ENCODE measurements at regions not wholly inside any gene's neighbourhood (a gene's known extent, or its start where the extent isn't known, plus 50 kb on each side); places are given as distances from the start of the nearest gene placed in this dataset.

DNA sequence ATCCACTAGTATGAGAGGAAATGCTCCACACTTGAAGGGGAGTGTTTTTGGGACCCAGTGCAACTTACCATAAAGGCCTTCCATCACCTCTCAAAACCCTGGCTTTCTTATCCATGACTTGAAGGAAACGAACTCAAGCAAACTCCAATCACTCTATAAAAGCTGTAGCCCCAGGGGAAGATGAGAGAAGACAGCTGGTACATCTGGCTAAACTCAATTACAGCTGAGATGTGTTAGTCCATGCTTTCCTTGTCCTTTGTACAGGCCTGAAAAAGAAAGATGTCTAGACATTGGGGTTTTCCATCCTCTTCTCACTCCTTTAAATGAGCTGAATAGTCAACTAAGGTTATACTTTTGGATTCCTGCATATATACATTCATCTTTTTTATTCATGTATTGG is 89.5 kb upstream of the ANKRD30A start:
- TF ChIP-seq YY1 (IDR thresholded peaks at IDR 0.05; ENCODE audit: low read depth) (no peak), RAD21 (IDR thresholded peaks at IDR 0.05; ENCODE audit: low read depth) (no peak), REST (IDR thresholded peaks at IDR 0.05; ENCODE audit: low read depth) (no peak), NFIC (IDR thresholded peaks at IDR 0.05) (no peak), ZBTB7A (IDR thresholded peaks at IDR 0.05; ENCODE audit: low read depth) (no peak), FOXM1 (IDR thresholded peaks at IDR 0.05; ENCODE audit: borderline replicate concordance, low read depth) (no peak), CREB1 (IDR thresholded peaks at IDR 0.05; ENCODE audit: low read depth) (no peak), TCF12 (IDR thresholded peaks at IDR 0.05; ENCODE audit: low read depth) (no peak), EP300 (IDR thresholded peaks at IDR 0.05; ENCODE audit: borderline replicate concordance) (no peak), TAF1 (IDR thresholded peaks at IDR 0.05; ENCODE audit: low read depth) (no peak), CEBPB (IDR thresholded peaks at IDR 0.05) (no peak)
- TF ChIP-seq, protein P1, sequence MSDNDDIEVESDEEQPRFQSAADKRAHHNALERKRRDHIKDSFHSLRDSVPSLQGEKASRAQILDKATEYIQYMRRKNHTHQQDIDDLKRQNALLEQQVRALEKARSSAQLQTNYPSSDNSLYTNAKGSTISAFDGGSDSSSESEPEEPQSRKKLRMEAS (IDR thresholded peaks at IDR 0.05), result no peak
